A673 (cell line): ENCODE measurements at regions not wholly inside any gene's neighbourhood (a gene's known extent, or its start where the extent isn't known, plus 50 kb on each side); places are given as distances from the start of the nearest gene placed in this dataset.
A peak's percentile ranks its signal among the peaks of the same experiment; 100 is the strongest.

Experiments
- EZH2 ChIP-seq: fragments of 200-600 bp; sonication (generic); IDR thresholded peaks from 2 replicates; pipeline ENCODE4 v1.6.1; 2017; ENCODE audit warnings: borderline replicate concordance, low read depth, mild to moderate bottlenecking, mixed read lengths, antibody characterized with exemption, low read length; ENCODE audit not compliant: poor library complexity, severe bottlenecking
- TF ChIP-seq, protein P1 (sequence below): fragments of 300-800, 200-600 bp; sonication (generic); conservative IDR thresholded peaks from 2 replicates; pipeline ENCODE4 v1.5.1; 2017; ENCODE audit warnings: low read depth, mild to moderate bottlenecking, antibody characterized with exemption, low read length, moderate library complexity, mixed read lengths

GRCh38 chr15:67906382-67906781 is 66.5 kb upstream of the RNU6-1 start:
- TF ChIP-seq, protein P1, sequence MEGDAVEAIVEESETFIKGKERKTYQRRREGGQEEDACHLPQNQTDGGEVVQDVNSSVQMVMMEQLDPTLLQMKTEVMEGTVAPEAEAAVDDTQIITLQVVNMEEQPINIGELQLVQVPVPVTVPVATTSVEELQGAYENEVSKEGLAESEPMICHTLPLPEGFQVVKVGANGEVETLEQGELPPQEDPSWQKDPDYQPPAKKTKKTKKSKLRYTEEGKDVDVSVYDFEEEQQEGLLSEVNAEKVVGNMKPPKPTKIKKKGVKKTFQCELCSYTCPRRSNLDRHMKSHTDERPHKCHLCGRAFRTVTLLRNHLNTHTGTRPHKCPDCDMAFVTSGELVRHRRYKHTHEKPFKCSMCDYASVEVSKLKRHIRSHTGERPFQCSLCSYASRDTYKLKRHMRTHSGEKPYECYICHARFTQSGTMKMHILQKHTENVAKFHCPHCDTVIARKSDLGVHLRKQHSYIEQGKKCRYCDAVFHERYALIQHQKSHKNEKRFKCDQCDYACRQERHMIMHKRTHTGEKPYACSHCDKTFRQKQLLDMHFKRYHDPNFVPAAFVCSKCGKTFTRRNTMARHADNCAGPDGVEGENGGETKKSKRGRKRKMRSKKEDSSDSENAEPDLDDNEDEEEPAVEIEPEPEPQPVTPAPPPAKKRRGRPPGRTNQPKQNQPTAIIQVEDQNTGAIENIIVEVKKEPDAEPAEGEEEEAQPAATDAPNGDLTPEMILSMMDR, result peak; percentile 43
- TF ChIP-seq EZH2, result no peak
